IMR-90 (cell line): ENCODE measurements at regions not wholly inside any gene's neighbourhood (a gene's known extent, or its start where the extent isn't known, plus 50 kb on each side); places are given as distances from the start of the nearest gene placed in this dataset.

Experiments
- ATAC-seq: fragments of 200-7000 bp; cut with Tn5 transposase; 2 replicates; pipeline ENCODE4 v1.9.1; 2020; ENCODE audit warnings: low read depth, mild to moderate bottlenecking, moderate library complexity
- BruUV-seq: library from RNA; stranded (reverse); fragments of 400-500 nt; replicated peaks from 2 replicates; lab custom pipeline; 2021; lab: Mats Ljungman, UMichigan
- CTCF ChIA-PET: fragments of 300-600 bp; formaldehyde crosslinking; extraction: SDS; loops from one replicate; lab custom pipeline; 2021; ENCODE audit warnings: antibody characterized with exemption; lab: Yijun Ruan, JAX
- POLR2A ChIA-PET: fragments of 300-600 bp; sonication (Branson Sonifier 250); formaldehyde crosslinking; loops from one replicate; lab custom pipeline; 2022; ENCODE audit warnings: antibody characterized with exemption; ENCODE audit not compliant: unreplicated experiment; lab: Charles Lee
- DNase-seq: peaks from one replicate; pipeline ENCODE4 v3.0.0; 2013
- H2AFZ ChIP-seq: replicated peaks from 2 replicates; pipeline ENCODE3; 2013; ENCODE audit warnings: low read length, mild to moderate bottlenecking; ENCODE audit not compliant: poor library complexity
- H2AK5ac ChIP-seq: 2 replicates; pipeline ENCODE4 v1.6.1; 2013; ENCODE audit warnings: low read depth, low read length, inconsistent platforms
- H2AK9ac ChIP-seq: replicated peaks from 2 replicates; pipeline ENCODE3; 2013; ENCODE audit warnings: mild to moderate bottlenecking, low read depth, low read length, moderate library complexity; ENCODE audit not compliant: poor library complexity
- H2BK120ac ChIP-seq: 2 replicates; pipeline ENCODE4 v1.6.1; 2013; ENCODE audit warnings: low read depth, low read length, inconsistent platforms
- H2BK15ac ChIP-seq: 3 replicates; pipeline ENCODE4 v1.6.1; 2013; ENCODE audit warnings: low read depth, low read length, inconsistent platforms
- H2BK20ac ChIP-seq: 2 replicates; pipeline ENCODE4 v1.6.1; 2013; ENCODE audit warnings: low read depth, mild to moderate bottlenecking, inconsistent platforms, low read length, moderate library complexity
- H2BK5ac ChIP-seq: 2 replicates; pipeline ENCODE4 v1.6.1; 2013; ENCODE audit warnings: mild to moderate bottlenecking, low read depth, low read length, inconsistent platforms; ENCODE audit not compliant: poor library complexity, severe bottlenecking
- H3K14ac ChIP-seq: replicated peaks from 2 replicates; pipeline ENCODE4 v1.6.1; 2013; ENCODE audit warnings: low read depth, low read length, inconsistent platforms
- H3K18ac ChIP-seq: 2 replicates; pipeline ENCODE4 v1.6.1; 2013; ENCODE audit warnings: low read depth, low read length, control low read depth
- H3K23ac ChIP-seq: 2 replicates; pipeline ENCODE4 v1.6.1; 2013; ENCODE audit warnings: low read depth, low read length, inconsistent platforms
- H3K27ac ChIP-seq: 2 replicates; pipeline ENCODE4 v1.5.1; 2013; ENCODE audit warnings: mild to moderate bottlenecking, control low read depth, low read length; ENCODE audit not compliant: insufficient read depth
- H3K27me3 ChIP-seq: 2 replicates; pipeline ENCODE4 v1.6.1; 2013; ENCODE audit warnings: low read length; ENCODE audit not compliant: control insufficient read depth, insufficient read depth
- H3K36me3 ChIP-seq: 2 replicates; pipeline ENCODE4 v1.6.1; 2013; ENCODE audit warnings: low read length, mixed read lengths; ENCODE audit not compliant: control insufficient read depth, insufficient read depth
- H3K4ac ChIP-seq: 2 replicates; pipeline ENCODE4 v1.6.1; 2013; ENCODE audit warnings: low read depth, low read length, inconsistent platforms
- H3K4me1 ChIP-seq: 2 replicates; pipeline ENCODE4 v1.6.1; 2013; ENCODE audit warnings: low read length, mixed read lengths; ENCODE audit not compliant: control insufficient read depth, insufficient read depth
- H3K4me2 ChIP-seq: 2 replicates; pipeline ENCODE4 v1.6.1; 2013; ENCODE audit warnings: low read depth, mild to moderate bottlenecking, control low read depth, low read length, moderate library complexity
- H3K4me3 ChIP-seq: 2 replicates; pipeline ENCODE4 v1.5.1; 2013; ENCODE audit warnings: low read depth, mild to moderate bottlenecking, control low read depth, low read length, moderate library complexity; ENCODE audit not compliant: insufficient read depth
- H3K56ac ChIP-seq: 2 replicates; pipeline ENCODE4 v1.6.1; 2013; ENCODE audit warnings: low read length, inconsistent platforms; ENCODE audit not compliant: insufficient read depth; ENCODE audit errors: extremely low read depth
- H3K79me1 ChIP-seq, 2 experiments: 2 replicates each; pipeline ENCODE4 v1.6.1; 2013; ENCODE audit warnings: low read length in 2 of 2, inconsistent platforms in 1 of 2, low read depth in 1 of 2
- H3K9ac ChIP-seq: 2 replicates; pipeline ENCODE4 v1.6.1; 2013; ENCODE audit warnings: low read depth, low read length, control low read depth
- H3K9me1 ChIP-seq: 2 replicates; pipeline ENCODE4 v1.6.1; 2013; ENCODE audit warnings: low read length, inconsistent platforms; ENCODE audit not compliant: insufficient read depth
- H3K9me3 ChIP-seq: 2 replicates; pipeline ENCODE4 v1.6.1; 2013; ENCODE audit warnings: low read length; ENCODE audit not compliant: control insufficient read depth, insufficient read depth
- H4K20me1 ChIP-seq: 2 replicates; pipeline ENCODE4 v1.6.1; 2013; ENCODE audit warnings: low read length, inconsistent platforms; ENCODE audit not compliant: insufficient read depth
- H4K5ac ChIP-seq: 2 replicates; pipeline ENCODE4 v1.6.1; 2013; ENCODE audit warnings: mild to moderate bottlenecking, low read depth, low read length, control low read depth
- H4K8ac ChIP-seq, 2 experiments: 2 replicates each; pipeline ENCODE4 v1.6.1; 2013; ENCODE audit warnings: low read depth in 2 of 2, low read length in 2 of 2, control low read depth in 1 of 2, inconsistent platforms in 1 of 2
- H4K91ac ChIP-seq: 2 replicates; pipeline ENCODE4 v1.6.1; 2013; ENCODE audit warnings: low read depth, low read length, inconsistent platforms; ENCODE audit not compliant: insufficient read depth
- CTCF ChIP-seq: conservative IDR thresholded peaks from 2 replicates; pipeline ENCODE4 v1.5.1; 2012; ENCODE audit warnings: mild to moderate bottlenecking, low read depth, low read length, improper control_type of control experiment
- POLR2A ChIP-seq: IDR thresholded peaks from 2 replicates; pipeline ENCODE4 v1.6.1; 2012; ENCODE audit warnings: mild to moderate bottlenecking, low read depth, low read length
- RCOR1 ChIP-seq: IDR thresholded peaks from 2 replicates; pipeline ENCODE4 v1.6.1; 2012; ENCODE audit warnings: mild to moderate bottlenecking, low read length, improper control_type of control experiment; ENCODE audit not compliant: insufficient replicate concordance
- USF2 ChIP-seq: fragments of 150-350 bp; IDR thresholded peaks from 2 replicates; pipeline ENCODE4 v1.6.1; 2017; ENCODE audit warnings: mild to moderate bottlenecking, antibody characterized with exemption, low read length, low read depth
- WGBS, 2 experiments: methylation state at CpG; one replicate each; pipeline versions ENCODE4 v1.1.5 to v1.1.7; 2013; ENCODE audit warnings: missing lambda C conversion rate in 2 of 2; ENCODE audit not compliant: insufficient read length in 1 of 2; ENCODE audit errors: extremely low coverage in 2 of 2; 5-methylcytosine and 5-hydroxymethylcytosine counted together
- dilution Hi-C: fragments of 300-500 bp; cut with HindIII; formaldehyde crosslinking; loops from one replicate; pipeline ENCODE4 v1.14.3; 2018; ENCODE audit warnings: low sequenced_read_pairs; ENCODE audit not compliant: unreplicated experiment
- in situ Hi-C: fragments of 300-500 bp; cut with MboI; formaldehyde crosslinking; loops from 3 replicates; pipeline ENCODE4 v1.14.3; 2019; ENCODE audit warnings: low sequenced_read_pairs, inconsistent platforms, mixed read lengths
- intact Hi-C: fragments of 100-400 bp; cut with micrococcal nuclease; formaldehyde crosslinking; loops from 2 replicates; pipeline ENCODE4 v1.10.0; 2022

GRCh38 chr11:76279038-76279437 lies 72.7 kb upstream of the WNT11 start:
- Histone ChIP-seq H3K9me3 (peaks cover 8% of the 10 kb centered on the region), H3K4me2 (no peak overlapping the region), H2AK5ac (no peak overlapping the region), H2AK9ac (no peak overlapping the region), H3K4me3 (no peak overlapping the region), H3K14ac (no peak overlapping the region), H3K9ac (no peak overlapping the region), H2BK120ac (no peak overlapping the region), H3K23ac (no peak overlapping the region), H4K5ac (no peak overlapping the region), H4K8ac (no peak overlapping the region), H3K27me3 (peaks cover 86% of the 10 kb centered on the region), H4K91ac (no peak overlapping the region), H2AFZ (no peak overlapping the region), H3K79me1 (no peaks in the 10 kb centered on the region), H3K18ac (no peak overlapping the region), H4K20me1 (no peaks in the 10 kb centered on the region), H3K27ac (no peak overlapping the region), H3K9me1 (no peaks in the 10 kb centered on the region), H2BK15ac (no peak overlapping the region), H3K4me1 (no peaks in the 10 kb centered on the region), H3K4ac (no peak overlapping the region), H2BK20ac (no peak overlapping the region), H2BK5ac (no peak overlapping the region), H3K56ac (no peak overlapping the region), H3K36me3 (no peaks in the 10 kb centered on the region)
- no peak for TF ChIP-seq POLR2A
- TF ChIP-seq USF2: no peak
- no peak for TF ChIP-seq CTCF
- TF ChIP-seq RCOR1: no peak
- WGBS, 2 experiments: no CpG with 5 or more reads among the region's 6 CpGs
- dilution Hi-C loops: no loop called here
- intact Hi-C loops: no loop called here
- CTCF ChIA-PET: interaction anchor here (1.0 kb wide), 1 partner anchor 40 kb away, joined by 3 read pairs; no protein-coding TSS in a partner anchor
- ATAC-seq (no peak), DNase-seq (no peak)
- no TSS peak for BruUV-seq
- in situ Hi-C loops: no loop called here
- POLR2A ChIA-PET: no interaction called here
